ENCODE measurements at regions not wholly inside any gene's neighbourhood (a gene's known extent, or its start where the extent isn't known, plus 50 kb on each side); places are given as distances from the start of the nearest gene placed in this dataset.
"Not testable (repeated sequence)": the region's sequence is repeated elsewhere in the genome, so short reads cannot be mapped to it uniquely, and the experiment has no call there.

GRCh38 chr2:221747289-221747972 lies 175.3 kb upstream of the EPHA4 start:
- no peak for DNase-seq

- DNase-seq, result no peak
Measured at GRCh38 chr2:221741496-221742211, 169.6 kb upstream of the EPHA4 start.

GRCh38 chr2:221731432-221732145 lies 159.5 kb upstream of the EPHA4 start:
- no peak for DNase-seq

- no peak for DNase-seq
Measured at GRCh38 chr2:221726894-221727513, 154.9 kb upstream of the EPHA4 start.

GRCh38 chr2:221724631-221725203 lies 152.6 kb upstream of the EPHA4 start:
- no peak for DNase-seq

GRCh38 chr2:221724117-221724516 lies 152.0 kb upstream of the EPHA4 start:
- DNase-seq, result not testable (repeated sequence)

- no peak for DNase-seq
Measured at GRCh38 chr2:221716426-221717303, 144.6 kb upstream of the EPHA4 start.

GRCh38 chr2:221715523-221716247 lies 143.6 kb upstream of the EPHA4 start:
- DNase-seq, result no peak

GRCh38 chr2:221710744-221711143 lies 138.6 kb upstream of the EPHA4 start:
- DNase-seq, result no peak

- no peak for DNase-seq
Measured at GRCh38 chr2:221708902-221709301, 136.8 kb upstream of the EPHA4 start.

- no peak for DNase-seq
Measured at GRCh38 chr2:221705185-221705877, 133.2 kb upstream of the EPHA4 start.

GRCh38 chr2:221704442-221704841 lies 132.3 kb upstream of the EPHA4 start:
- DNase-seq, result no peak

GRCh38 chr2:221693365-221693764 lies 121.3 kb upstream of the EPHA4 start:
- no peak for DNase-seq

- no peak for DNase-seq
Measured at GRCh38 chr2:221691571-221691970, 119.5 kb upstream of the EPHA4 start.

GRCh38 chr2:221689140-221689539 lies 117.0 kb upstream of the EPHA4 start:
- no peak for DNase-seq

GRCh38 chr2:221680548-221680947 lies 108.4 kb upstream of the EPHA4 start:
- no peak for DNase-seq

GRCh38 chr2:221677688-221678087 lies 105.6 kb upstream of the EPHA4 start:
- DNase-seq, result no peak

- no peak for DNase-seq
Measured at GRCh38 chr2:221676566-221677172, 104.6 kb upstream of the EPHA4 start.

- no peak for DNase-seq
Measured at GRCh38 chr2:221675201-221675908, 103.3 kb upstream of the EPHA4 start.

GRCh38 chr2:221674446-221674845 lies 102.3 kb upstream of the EPHA4 start:
- DNase-seq, result no peak
